Left ventricle myocardium inferior (tissue), 1 donor: ENCODE measurements at regions not wholly inside any gene's neighbourhood (a gene's known extent, or its start where the extent isn't known, plus 50 kb on each side); places are given as distances from the start of the nearest gene placed in this dataset.

Experiments
- DNase-seq: peaks from one replicate; pipeline ENCODE4 v3.0.0-alpha.2; 2020
- H3K27ac ChIP-seq: fragments of 200-600 bp; replicated peaks from 2 replicates; pipeline ENCODE4 v1.8.0; 2021
- H3K27me3 ChIP-seq: fragments of 200-600 bp; 2 replicates; pipeline ENCODE4 v1.8.0; 2021; ENCODE audit warnings: low read depth
- H3K36me3 ChIP-seq: fragments of 200-600 bp; 2 replicates; pipeline ENCODE4 v1.8.0; 2021
- H3K4me1 ChIP-seq: fragments of 200-600 bp; 2 replicates; pipeline ENCODE4 v1.8.0; 2021
- H3K4me3 ChIP-seq: fragments of 200-600 bp; 2 replicates; pipeline ENCODE4 v1.8.0; 2021; ENCODE audit warnings: mild to moderate bottlenecking, moderate library complexity
- H3K9me3 ChIP-seq: fragments of 200-600 bp; replicated peaks from 2 replicates; pipeline ENCODE4 v1.8.0; 2021
- intact Hi-C: fragments of 100-400 bp; cut with micrococcal nuclease; formaldehyde crosslinking; loops from one replicate; pipeline ENCODE4 v1.11.0; 2022
- TF ChIP-seq, protein P1 (sequence below): fragments of 200-600 bp; IDR thresholded peaks from 2 replicates; pipeline ENCODE4 v1.8.0; 2021; ENCODE audit warnings: antibody characterized with exemption, mild to moderate bottlenecking, borderline replicate concordance
- donor health status: DM: no; HTN: yes; CAD: no; lungs with severe emphysema.

DNA sequence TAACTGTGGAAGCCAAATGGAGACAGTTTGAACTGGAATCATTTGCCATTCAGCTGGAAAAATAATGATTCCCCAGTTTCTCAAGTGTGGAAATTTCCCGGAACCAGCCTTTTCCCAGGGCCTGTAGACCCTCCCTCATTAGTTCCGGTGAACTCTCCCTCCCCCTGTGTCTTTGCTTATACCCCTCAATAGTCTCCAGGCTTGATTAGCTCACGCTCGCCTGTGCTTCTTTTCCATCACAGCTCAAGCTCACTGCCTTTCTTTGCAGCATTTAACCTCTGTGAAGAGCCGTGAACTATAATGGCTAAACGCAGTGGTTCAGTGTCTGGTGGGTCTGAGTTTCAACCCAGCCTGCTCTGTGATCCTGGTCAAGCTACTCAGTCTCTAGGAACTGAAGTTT lies 690.8 kb downstream of the INHBA start:
- peak overlapping the region; percentile 60 for H3K27ac ChIP-seq

DNA sequence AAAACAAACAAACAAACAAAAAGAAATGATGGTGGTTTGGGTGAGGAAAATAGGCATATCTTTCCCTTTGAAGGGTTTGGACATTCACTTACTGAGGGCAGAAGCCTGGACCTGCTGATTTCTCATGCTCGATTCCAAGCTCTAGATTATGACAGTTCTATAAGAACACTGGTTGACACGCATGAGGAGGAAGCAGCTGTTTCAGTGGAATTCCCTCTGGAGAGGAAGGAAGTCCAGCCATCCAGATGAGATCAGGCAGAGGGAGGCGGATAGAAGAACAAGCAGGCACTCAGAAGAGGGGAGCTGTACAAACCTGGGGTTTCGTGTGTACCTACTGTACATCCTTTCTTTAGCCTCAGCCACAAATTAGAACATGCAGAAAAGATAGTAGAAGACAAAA lies 691.9 kb downstream of the INHBA start:
- H3K4me1 ChIP-seq, result peaks cover 21% of the 10 kb centered on the region
- peak overlapping the region; percentile 60 for H3K27ac ChIP-seq
- no peaks in the 10 kb centered on the region for H3K27me3 ChIP-seq
- no peaks in the 10 kb centered on the region for H3K9me3 ChIP-seq
- intact Hi-C loops, result no loop called here
- no peaks in the 10 kb centered on the region for H3K36me3 ChIP-seq
- no peak overlapping the region for H3K4me3 ChIP-seq
- TF ChIP-seq, protein P1, sequence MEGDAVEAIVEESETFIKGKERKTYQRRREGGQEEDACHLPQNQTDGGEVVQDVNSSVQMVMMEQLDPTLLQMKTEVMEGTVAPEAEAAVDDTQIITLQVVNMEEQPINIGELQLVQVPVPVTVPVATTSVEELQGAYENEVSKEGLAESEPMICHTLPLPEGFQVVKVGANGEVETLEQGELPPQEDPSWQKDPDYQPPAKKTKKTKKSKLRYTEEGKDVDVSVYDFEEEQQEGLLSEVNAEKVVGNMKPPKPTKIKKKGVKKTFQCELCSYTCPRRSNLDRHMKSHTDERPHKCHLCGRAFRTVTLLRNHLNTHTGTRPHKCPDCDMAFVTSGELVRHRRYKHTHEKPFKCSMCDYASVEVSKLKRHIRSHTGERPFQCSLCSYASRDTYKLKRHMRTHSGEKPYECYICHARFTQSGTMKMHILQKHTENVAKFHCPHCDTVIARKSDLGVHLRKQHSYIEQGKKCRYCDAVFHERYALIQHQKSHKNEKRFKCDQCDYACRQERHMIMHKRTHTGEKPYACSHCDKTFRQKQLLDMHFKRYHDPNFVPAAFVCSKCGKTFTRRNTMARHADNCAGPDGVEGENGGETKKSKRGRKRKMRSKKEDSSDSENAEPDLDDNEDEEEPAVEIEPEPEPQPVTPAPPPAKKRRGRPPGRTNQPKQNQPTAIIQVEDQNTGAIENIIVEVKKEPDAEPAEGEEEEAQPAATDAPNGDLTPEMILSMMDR, result no peak
- DNase-seq, result no peak

More for the DNA sequence above, 690.8 kb downstream of the INHBA start:
- peaks cover 17% of the 10 kb centered on the region for H3K4me1 ChIP-seq
- TF ChIP-seq, protein P1, result no peak
- intact Hi-C loops, result no loop called here
- no peaks in the 10 kb centered on the region for H3K27me3 ChIP-seq
- H3K4me3 ChIP-seq, result no peak overlapping the region
- no peaks in the 10 kb centered on the region for H3K36me3 ChIP-seq
- no peak for DNase-seq
- H3K9me3 ChIP-seq, result no peaks in the 10 kb centered on the region

DNA sequence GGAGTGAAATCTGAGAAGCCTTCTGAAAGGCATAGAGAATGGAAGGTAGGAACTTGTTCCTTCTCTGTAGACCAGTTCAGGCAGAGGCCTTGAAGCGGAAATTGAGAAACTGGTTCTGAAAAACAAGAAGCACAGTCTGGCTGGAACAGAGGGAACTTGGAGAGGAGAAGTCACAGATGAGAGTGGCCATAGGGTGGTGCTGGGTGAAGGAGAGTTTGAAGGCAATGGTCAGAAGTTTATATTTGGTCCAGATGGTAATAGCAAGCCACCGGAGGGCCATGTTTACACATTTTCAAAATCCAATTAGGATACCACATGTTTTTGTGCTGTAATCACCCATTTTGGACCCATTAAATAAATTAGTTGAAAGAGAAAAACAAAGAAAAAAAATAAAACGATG lies 692.5 kb downstream of the INHBA start:
- Histone ChIP-seq H3K36me3 (no peaks in the 10 kb centered on the region), H3K27ac (peak overlapping the region; percentile 60), H3K4me3 (no peak overlapping the region), H3K4me1 (peaks cover 25% of the 10 kb centered on the region), H3K9me3 (no peaks in the 10 kb centered on the region), H3K27me3 (no peaks in the 10 kb centered on the region)
- intact Hi-C loops, result no loop called here
- TF ChIP-seq, protein P1, result no peak
- no peak for DNase-seq

DNA sequence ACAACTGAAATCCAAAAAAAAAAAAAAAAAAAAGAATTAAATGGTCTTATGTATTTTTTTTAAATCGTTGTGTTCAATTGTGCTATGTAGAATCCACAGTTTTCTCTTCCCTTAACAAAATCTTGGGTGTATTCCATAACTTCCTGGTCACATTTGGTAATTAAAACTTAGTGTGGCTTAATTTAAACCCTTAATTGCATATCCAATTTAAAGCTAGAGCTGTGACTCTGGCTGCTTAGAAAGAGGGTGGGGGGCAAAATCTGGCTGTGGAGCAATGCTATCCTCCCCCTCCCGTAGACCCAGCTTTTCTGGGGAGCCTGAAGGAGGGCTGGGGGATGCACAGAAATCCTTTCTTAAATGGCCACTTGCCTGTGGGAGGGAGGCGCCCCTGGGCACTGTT lies 695.1 kb downstream of the INHBA start:
- no peaks in the 10 kb centered on the region for H3K27me3 ChIP-seq
- H3K4me1 ChIP-seq, result peaks cover 30% of the 10 kb centered on the region
- H3K9me3 ChIP-seq, result no peaks in the 10 kb centered on the region
- no peak for DNase-seq
- H3K4me3 ChIP-seq, result no peak overlapping the region
- no peak overlapping the region for H3K27ac ChIP-seq
- H3K36me3 ChIP-seq, result no peaks in the 10 kb centered on the region
- intact Hi-C loops, result no loop called here
- TF ChIP-seq, protein P1, result no peak

DNA sequence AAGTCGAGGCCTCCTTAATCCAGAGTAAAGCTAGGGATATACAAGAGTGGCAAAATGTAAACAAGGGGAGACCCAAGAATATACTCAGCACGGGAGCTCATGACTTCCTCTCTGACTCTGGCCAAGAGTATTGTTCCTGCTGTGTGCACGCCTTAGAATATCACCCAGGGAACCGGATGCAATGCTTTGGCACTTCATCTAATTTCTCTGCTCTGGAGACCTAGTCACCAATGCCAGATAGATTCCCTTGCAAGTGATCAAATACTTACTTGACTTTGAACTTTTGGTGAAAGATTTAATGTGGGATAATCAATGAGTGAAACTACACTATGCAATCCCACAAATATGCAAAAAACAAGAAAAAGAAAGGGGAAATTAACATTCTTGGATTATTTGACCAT lies 695.5 kb downstream of the INHBA start:
- H3K4me1 ChIP-seq, result peaks cover 30% of the 10 kb centered on the region
- H3K36me3 ChIP-seq, result no peaks in the 10 kb centered on the region
- H3K9me3 ChIP-seq, result no peaks in the 10 kb centered on the region
- H3K4me3 ChIP-seq, result no peak overlapping the region
- DNase-seq, result no peak
- intact Hi-C loops, result no loop called here
- no peak overlapping the region for H3K27ac ChIP-seq
- TF ChIP-seq, protein P1, result no peak
- no peaks in the 10 kb centered on the region for H3K27me3 ChIP-seq
